Liver (tissue), 8 donors: ENCODE measurements at regions not wholly inside any gene's neighbourhood (a gene's known extent, or its start where the extent isn't known, plus 50 kb on each side); places are given as distances from the start of the nearest gene placed in this dataset.
"Not testable (repeated sequence)": the region's sequence is repeated elsewhere in the genome, so short reads cannot be mapped to it uniquely, and the experiment has no call there.

ENCODE experiments used
- DNase-seq: peaks from one replicate; pipeline ENCODE4 v3.0.0-alpha.2; 2017; ENCODE audit warnings: low spot score
- H3K27ac ChIP-seq, 2 donors: one replicate each; pipeline ENCODE4 v1.7.0; 2013; ENCODE audit warnings: inconsistent platforms in 2 of 2, low read length in 2 of 2, control low read depth in 1 of 2, low read depth in 1 of 2, mild to moderate bottlenecking in 1 of 2
- H3K27me3 ChIP-seq, 4 donors: one replicate each; pipeline versions ENCODE4 v1.6.1 to v1.7.0; 2013; ENCODE audit warnings: low read length in 3 of 4, inconsistent platforms in 1 of 4, mild to moderate bottlenecking in 1 of 4, moderate library complexity in 1 of 4; ENCODE audit not compliant: control insufficient read depth in 4 of 4, insufficient read depth in 4 of 4
- H3K36me3 ChIP-seq, 4 donors: one replicate each; pipeline versions ENCODE4 v1.6.1 to v1.7.0; 2013; ENCODE audit warnings: low read length in 3 of 4, mild to moderate bottlenecking in 3 of 4, low read depth in 1 of 4, moderate library complexity in 1 of 4; ENCODE audit not compliant: control insufficient read depth in 4 of 4, insufficient read depth in 3 of 4
- H3K4me1 ChIP-seq, 4 donors: one replicate each; pipeline versions ENCODE4 v1.6.1 to v1.7.0; 2013; ENCODE audit warnings: low read length in 3 of 4, mild to moderate bottlenecking in 3 of 4, moderate library complexity in 1 of 4; ENCODE audit not compliant: control insufficient read depth in 4 of 4, insufficient read depth in 4 of 4
- H3K4me3 ChIP-seq, 3 donors: one replicate each; pipeline versions ENCODE4 v1.6.1 to v1.7.0; 2013; ENCODE audit warnings: low read length in 3 of 3, control low read depth in 1 of 3, low read depth in 1 of 3, mild to moderate bottlenecking in 1 of 3
- H3K9ac ChIP-seq, 2 donors: one replicate each; pipeline ENCODE4 v1.7.0; 2013; ENCODE audit warnings: low read length in 2 of 2, mild to moderate bottlenecking in 2 of 2, moderate library complexity in 2 of 2, control low read depth in 1 of 2, low read depth in 1 of 2
- H3K9me3 ChIP-seq, 4 donors: one replicate each; pipeline versions ENCODE4 v1.6.1 to v1.7.0; 2013; ENCODE audit warnings: low read length in 3 of 4; ENCODE audit not compliant: control insufficient read depth in 4 of 4
- CTCF ChIP-seq: fragments of 150-350 bp; IDR thresholded peaks from 2 replicates; pipeline ENCODE4 v1.5.1; 2017; ENCODE audit warnings: improper control_type of control experiment, low read depth, low read length; ENCODE audit not compliant: missing input control
- EGR1 ChIP-seq, 2 donors: IDR thresholded peaks; 2 replicates each; pipeline ENCODE4 v1.6.1; 2016 to 2018; ENCODE audit warnings: antibody characterized with exemption in 2 of 2, low read depth in 2 of 2
- FOXA1 ChIP-seq: IDR thresholded peaks from 2 replicates; pipeline ENCODE4 v1.6.1; 2016; ENCODE audit warnings: antibody characterized with exemption
- GABPA ChIP-seq, 2 donors: IDR thresholded peaks in 1 of 2; conservative IDR thresholded peaks in 1 of 2; 2 replicates each; pipeline ENCODE4 v1.6.1; 2016; ENCODE audit warnings: antibody characterized with exemption in 2 of 2, mild to moderate bottlenecking in 1 of 2, moderate library complexity in 1 of 2
- HNF4A ChIP-seq, 2 donors: conservative IDR thresholded peaks; 2 replicates each; pipeline ENCODE4 v1.6.1; 2016; ENCODE audit warnings: antibody characterized with exemption in 2 of 2, mild to moderate bottlenecking in 2 of 2
- MAX ChIP-seq: IDR thresholded peaks from 2 replicates; pipeline ENCODE4 v1.6.1; 2016; ENCODE audit warnings: antibody characterized with exemption
- NR2F2 ChIP-seq: IDR thresholded peaks from 2 replicates; pipeline ENCODE4 v1.6.1; 2016; ENCODE audit warnings: antibody characterized with exemption
- RAD21 ChIP-seq, 2 donors: IDR thresholded peaks; 2 replicates each; pipeline ENCODE4 v1.6.1; 2016; ENCODE audit warnings: antibody characterized with exemption in 2 of 2, mild to moderate bottlenecking in 2 of 2
- REST ChIP-seq: IDR thresholded peaks from 2 replicates; pipeline ENCODE4 v1.6.1; 2016; ENCODE audit warnings: antibody characterized with exemption, mild to moderate bottlenecking
- RXRA ChIP-seq, 2 donors: IDR thresholded peaks; 2 replicates each; pipeline ENCODE4 v1.6.1; 2017 to 2018; ENCODE audit warnings: antibody characterized with exemption in 2 of 2, mild to moderate bottlenecking in 1 of 2
- SP1 ChIP-seq: IDR thresholded peaks from 2 replicates; pipeline ENCODE4 v1.6.1; 2018; ENCODE audit warnings: antibody characterized with exemption, mild to moderate bottlenecking
- TAF1 ChIP-seq: conservative IDR thresholded peaks from 2 replicates; pipeline ENCODE4 v1.6.1; 2016; ENCODE audit warnings: antibody characterized with exemption, mild to moderate bottlenecking
- ZBTB33 ChIP-seq: IDR thresholded peaks from 2 replicates; pipeline ENCODE4 v1.6.1; 2016; ENCODE audit warnings: antibody characterized with exemption
- WGBS: extraction: QIAGEN DNeasy Blood & Tissue Kit; methylation state at CpG from one replicate; pipeline ENCODE4 v1.1.7; 2013; 5-methylcytosine and 5-hydroxymethylcytosine counted together
- donor health status: healthy.
- donor health status: healthy.
- donor health status: healthy.
- donor health status: healthy.
- donor health status: healthy.

GRCh38 chr1:168466092-168466713 lies 77.6 kb downstream of the XCL2 start (continued):
- TF ChIP-seq REST (no peak), ZBTB33 (no peak)

- not testable (repeated sequence) for H3K9ac ChIP-seq, DNase-seq, H3K4me1 ChIP-seq, H3K27me3 ChIP-seq, H3K9me3 ChIP-seq, H3K27ac ChIP-seq, H3K36me3 ChIP-seq, H3K4me3 ChIP-seq
- WGBS = 92% methylated on average over 3 of the region's 3 CpGs
Measured at GRCh38 chr1:168461108-168461507, 82.7 kb downstream of the XCL2 start.

- H3K4me3 ChIP-seq, H3K27me3 ChIP-seq, H3K4me1 ChIP-seq, H3K9ac ChIP-seq, H3K36me3 ChIP-seq, DNase-seq, H3K27ac ChIP-seq, H3K9me3 ChIP-seq: not testable (repeated sequence)
- whole genome bisulfite sequencing = 87% methylated on average over 8 of the region's 8 CpGs
Measured at GRCh38 chr1:168457296-168457695, 86.5 kb downstream of the XCL2 start.

- no peak for DNase-seq
- Histone ChIP-seq H3K27ac (no peak overlapping the region), H3K9ac (no peak overlapping the region), H3K4me1 (peaks cover 0 to 3% (median 0%) of the 10 kb centered on the region in 4 donors), H3K9me3 (peaks cover 0 to 4% (median 0%) of the 10 kb centered on the region in 4 donors), H3K36me3 (no peaks in the 10 kb centered on the region), H3K27me3 (no peaks in the 10 kb centered on the region), H3K4me3 (no peak overlapping the region)
- whole genome bisulfite sequencing = 97% methylated on average over 2 of the region's 2 CpGs
- TF ChIP-seq RAD21 (IDR thresholded peaks at IDR 0.05) (no peak), GABPA (IDR thresholded peaks at IDR 0.05 in 1 of 2, conservative IDR thresholded peaks at IDR 0.05 in 1 of 2) (no peak), EGR1 (IDR thresholded peaks at IDR 0.05; ENCODE audit: low read depth in 2 of 2) (no peak), MAX (no peak), RXRA (IDR thresholded peaks at IDR 0.05) (no peak), SP1 (no peak), TAF1 (no peak), HNF4A (conservative IDR thresholded peaks at IDR 0.05) (no peak), FOXA1 (no peak), NR2F2 (no peak), CTCF (no peak)
Measured at GRCh38 chr1:168455764-168456163, 88.0 kb downstream of the XCL2 start.
